Non-pigmented ciliary epithelial cell (primary cell): ENCODE measurements at regions not wholly inside any gene's neighbourhood (a gene's known extent, or its start where the extent isn't known, plus 50 kb on each side); places are given as distances from the start of the nearest gene placed in this dataset.
A peak's percentile ranks its signal among the peaks of the same experiment; 100 is the strongest.
"Not testable (repeated sequence)": the region's sequence is repeated elsewhere in the genome, so short reads cannot be mapped to it uniquely, and the experiment has no call there.

Experiments
- DNase-seq: peaks from one replicate; pipeline ENCODE4 v3.0.0-alpha.2; 2010; ENCODE audit warnings: low read depth

GRCh38 chr12:127469331-127469730 is 797.6 kb upstream of the TMEM132C start:
- no peak for DNase-seq

DNA sequence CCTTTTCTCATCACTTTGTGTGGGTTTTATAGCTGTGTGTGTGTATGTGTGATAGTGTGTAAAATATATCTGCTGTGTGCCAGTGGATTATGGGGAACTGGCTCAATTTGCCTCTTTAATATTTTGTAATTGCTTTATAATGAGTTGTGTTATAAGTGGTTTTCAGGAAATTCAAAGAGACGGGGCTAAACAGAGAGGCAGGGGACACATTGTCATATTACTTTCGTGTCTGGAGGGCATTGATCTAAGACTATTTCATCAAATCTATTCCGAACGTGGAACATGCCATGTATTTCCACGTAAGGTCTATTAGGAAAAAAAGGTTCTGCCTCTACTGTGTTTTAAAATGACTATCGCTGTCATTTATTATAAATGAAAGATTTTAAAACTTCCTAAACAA is 793.2 kb upstream of the TMEM132C start:
- no peak for DNase-seq

DNA sequence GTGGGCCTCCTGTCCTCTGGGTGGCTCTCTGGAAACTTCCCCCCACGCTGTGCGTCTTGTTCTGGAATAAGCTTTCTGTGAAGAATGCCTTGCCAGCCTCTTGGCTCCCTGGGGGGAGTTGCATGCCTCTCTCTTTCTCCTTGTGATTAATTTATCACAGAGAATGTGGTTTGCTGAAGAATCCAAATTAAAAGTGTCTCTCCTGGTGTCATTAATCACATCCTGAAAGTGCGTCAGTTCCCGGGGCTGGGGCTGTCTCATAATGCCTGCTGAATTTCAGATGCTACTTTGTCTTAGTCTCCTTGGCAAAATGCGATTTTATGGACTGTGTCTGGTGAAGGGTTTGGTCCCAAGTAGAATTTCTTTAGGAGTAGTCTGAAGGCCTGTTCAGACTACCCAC is 787.7 kb upstream of the TMEM132C start:
- DNase-seq: no peak

DNA sequence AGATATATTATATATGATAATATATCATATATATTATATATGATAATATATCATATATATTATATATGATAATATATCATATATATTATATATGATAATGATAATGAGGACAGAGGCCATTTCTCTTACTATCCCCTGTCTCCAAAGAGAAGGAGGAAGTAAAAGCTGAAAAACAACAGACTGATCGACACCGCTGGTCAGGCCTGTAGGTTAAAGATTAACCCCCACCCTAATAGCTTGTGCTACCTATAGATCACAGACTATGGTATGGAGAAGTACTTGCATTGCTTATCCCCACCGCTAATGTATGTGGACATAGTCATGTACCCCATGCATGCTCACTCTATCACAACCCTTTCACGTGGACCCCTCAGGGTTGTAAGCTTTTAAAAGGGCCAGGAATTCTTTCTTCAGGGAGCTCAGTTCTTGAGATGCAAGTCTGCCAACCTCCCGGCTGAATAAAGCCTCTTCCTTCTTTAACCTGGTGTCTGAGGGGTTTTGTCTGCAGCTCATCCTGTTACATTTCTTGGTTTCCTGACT is 786.1 kb upstream of the TMEM132C start:
- DNase-seq: no peak

DNA sequence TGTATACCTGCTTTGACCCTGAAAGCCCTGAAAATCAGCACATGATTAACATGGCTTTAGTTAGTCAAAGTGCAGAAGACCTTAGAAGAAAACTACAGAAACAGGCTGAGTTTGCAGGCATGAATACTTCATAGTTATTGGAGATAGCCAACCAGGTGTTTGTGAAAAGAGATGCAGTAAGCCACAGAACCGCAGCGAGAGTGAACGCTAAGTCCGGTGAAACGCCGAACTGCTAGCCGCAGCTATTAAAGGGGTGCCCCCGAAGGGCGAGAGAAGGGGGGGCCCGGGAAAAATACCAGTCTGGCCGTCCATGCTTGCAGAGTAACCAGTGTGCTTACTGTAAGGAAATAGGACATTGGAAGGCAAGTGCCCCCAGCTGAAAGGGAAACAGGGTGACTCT is 784.0 kb upstream of the TMEM132C start:
- DNase-seq: no peak

DNA sequence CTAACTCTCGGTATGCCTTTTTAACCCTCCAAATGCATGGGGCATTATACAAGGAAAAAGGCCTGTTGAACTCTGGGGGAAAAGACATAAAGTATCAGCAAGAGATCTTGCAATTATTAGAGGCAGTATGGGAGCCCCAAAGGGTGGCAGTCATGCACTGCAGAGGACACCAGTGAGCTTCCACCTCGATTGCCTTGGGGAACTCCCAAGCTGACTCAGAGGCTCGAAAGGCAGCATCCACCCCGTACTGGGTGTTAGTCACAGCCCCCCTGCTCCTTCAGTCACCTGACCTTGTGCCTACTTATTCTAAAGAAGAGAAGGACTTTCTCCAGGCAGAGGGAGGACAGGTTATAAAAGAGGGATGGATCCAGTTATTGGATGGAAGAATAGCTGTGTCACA is 781.4 kb upstream of the TMEM132C start:
- DNase-seq: peak; percentile 89

DNA sequence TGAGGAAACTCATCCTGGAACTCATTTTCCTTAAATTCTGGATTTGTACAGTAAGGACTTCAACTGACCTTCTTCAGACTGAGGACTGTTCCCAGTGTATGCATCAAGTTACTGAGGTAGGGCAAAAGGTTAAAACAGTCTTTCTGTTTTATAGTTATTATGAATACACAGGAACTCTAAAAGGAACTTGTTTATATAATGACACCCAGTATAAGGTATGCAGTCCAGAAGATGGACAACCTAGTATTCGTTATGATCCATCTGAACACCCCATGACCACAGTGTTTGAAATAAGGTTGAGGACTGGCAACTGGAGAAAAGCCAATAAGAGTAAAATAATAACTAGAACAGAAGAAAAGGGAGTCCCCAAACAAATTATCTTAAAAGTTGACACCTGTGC is 779.9 kb upstream of the TMEM132C start:
- DNase-seq: peak; percentile 6

- DNase-seq: no peak
Measured at GRCh38 chr12:127489061-127489460, 777.9 kb upstream of the TMEM132C start.

- DNase-seq: no peak
Measured at GRCh38 chr12:127494961-127495915, 771.7 kb upstream of the TMEM132C start.

- DNase-seq: no peak
Measured at GRCh38 chr12:127496255-127496654, 770.7 kb upstream of the TMEM132C start.

- no peak for DNase-seq
Measured at GRCh38 chr12:127500512-127501035, 766.4 kb upstream of the TMEM132C start.

DNA sequence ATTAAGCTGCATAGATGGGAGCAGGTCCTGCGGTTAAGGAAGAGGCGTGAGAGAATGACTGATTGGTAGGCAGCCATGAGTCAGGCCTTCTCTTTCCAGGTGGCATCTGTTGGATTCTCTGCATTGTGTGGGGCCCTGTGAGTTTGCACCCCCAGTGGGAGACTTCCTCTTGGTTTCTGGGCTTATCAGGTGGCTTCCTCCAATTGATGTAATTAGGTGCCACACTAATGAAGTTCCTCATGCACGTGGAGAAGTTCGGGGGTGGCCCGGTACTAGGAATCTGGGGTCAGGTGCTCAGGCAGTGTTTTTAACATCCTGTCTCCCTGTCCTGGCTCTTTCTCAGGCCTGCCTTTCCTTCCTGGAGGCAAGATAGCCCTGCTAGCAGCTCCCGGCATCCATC is 765.1 kb upstream of the TMEM132C start:
- no peak for DNase-seq

DNA sequence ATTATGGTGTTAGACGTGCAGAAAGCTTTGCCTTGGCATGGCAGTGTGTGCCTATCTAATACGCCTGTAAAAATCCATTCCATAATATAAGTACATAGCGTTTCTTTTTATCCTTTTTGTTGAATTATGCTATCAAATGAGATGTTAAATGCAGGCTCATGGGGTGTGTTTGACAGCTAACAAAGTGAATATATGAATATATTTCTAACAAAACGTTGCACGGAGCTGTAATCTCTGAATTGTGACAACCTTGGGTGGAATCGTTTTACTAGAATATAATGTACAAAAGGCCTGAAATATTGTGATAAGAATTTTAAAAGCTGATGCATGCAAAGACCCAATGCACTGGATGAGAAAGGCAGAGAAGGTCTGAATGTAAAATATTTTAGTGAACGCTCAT is 763.7 kb upstream of the TMEM132C start:
- no peak for DNase-seq

DNA sequence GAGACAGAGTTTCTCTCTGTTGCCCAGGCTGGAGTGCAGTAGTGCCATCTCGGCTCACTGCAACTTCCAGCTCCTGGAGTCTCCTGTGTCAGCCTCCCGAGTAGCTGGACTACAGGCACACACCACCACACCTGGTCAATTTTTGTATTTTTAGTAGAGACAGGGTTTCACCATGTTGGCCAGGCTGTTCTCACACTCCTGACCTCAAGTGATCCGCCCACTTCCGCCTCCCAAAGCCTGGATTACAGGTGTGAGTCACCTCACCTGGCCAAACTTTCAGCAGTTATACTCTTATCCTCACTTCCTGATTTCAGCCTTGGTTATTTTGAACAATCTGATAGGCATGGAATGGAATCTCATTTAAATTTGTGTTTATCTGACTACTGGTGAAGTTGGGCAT is 763.0 kb upstream of the TMEM132C start:
- DNase-seq: not testable (repeated sequence)

DNA sequence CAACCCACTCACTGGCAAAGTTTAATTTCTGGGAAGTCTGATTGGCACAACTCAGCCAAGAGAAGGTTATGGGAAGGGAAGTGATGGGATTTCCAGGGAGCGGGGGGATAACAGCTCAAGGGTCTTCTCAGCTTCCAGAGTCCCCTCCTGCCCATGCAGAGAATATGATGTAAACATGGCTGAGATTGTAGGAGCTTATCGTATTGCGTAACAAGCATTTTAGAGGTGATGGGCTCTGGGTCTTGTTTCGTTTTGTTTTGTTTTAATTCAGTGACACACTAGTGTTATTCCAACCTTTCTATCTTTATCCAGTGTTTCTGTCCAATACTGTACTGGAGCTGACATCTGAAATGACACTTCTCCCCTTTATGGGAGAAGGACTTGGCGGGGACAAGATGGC is 762.1 kb upstream of the TMEM132C start:
- no peak for DNase-seq

DNA sequence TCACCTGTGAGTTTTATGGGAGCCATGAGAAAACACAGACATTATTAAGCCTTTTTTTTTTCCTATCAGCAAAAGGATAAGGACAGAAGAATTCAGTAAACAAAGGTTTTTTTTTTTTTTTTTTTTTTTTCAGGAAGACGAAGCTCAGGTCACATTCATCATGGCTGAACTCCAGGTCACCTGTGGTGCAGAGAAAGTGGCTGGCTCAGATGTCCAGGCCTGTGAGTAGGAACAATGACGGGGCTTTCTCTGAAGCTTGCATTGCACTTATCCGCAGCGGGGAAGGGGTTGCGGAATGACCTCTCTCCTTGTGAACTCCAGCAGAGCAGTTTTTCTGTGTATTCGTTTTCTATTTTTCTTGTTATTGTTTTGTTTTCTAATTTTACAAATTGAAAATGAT is 759.6 kb upstream of the TMEM132C start:
- no peak for DNase-seq

DNA sequence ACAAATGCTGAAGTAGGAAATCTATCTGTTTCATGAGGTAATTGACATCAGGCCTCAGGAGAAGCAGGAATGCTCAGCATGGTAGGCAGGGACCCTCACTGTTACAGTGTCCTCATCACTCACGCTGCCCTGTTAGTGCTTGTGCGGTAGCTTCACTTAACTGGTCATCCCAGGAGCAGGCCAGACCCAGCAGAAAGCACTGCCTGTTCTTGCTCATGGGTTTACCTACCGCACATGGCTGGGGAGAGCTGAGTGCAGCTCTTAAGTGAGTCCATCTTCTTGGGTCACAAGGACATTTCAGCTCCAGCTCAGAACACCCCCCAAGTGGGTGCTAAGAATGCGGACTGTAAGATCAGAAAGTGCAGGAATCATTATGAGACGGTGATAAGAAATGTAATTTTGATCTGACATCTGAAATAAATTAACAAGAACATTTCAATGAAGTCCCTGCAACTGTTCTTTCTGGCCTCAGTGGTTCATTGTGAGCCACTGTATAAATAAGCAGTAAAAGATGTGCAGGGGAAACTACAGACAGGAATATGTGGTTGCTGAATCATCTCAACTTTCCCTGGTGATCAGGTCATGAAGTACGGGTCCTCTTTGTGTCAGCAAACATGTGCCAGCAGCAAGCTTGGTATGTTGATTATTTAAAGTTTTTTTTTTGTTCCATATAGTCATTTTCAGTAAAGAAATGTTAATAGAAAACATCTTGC is 757.7 kb upstream of the TMEM132C start:
- DNase-seq: peak; percentile 77

GRCh38 chr12:127515941-127516340 is 751.0 kb upstream of the TMEM132C start:
- peak; percentile 17 for DNase-seq

GRCh38 chr12:127516467-127516866 is 750.5 kb upstream of the TMEM132C start:
- peak; percentile 8 for DNase-seq

DNA sequence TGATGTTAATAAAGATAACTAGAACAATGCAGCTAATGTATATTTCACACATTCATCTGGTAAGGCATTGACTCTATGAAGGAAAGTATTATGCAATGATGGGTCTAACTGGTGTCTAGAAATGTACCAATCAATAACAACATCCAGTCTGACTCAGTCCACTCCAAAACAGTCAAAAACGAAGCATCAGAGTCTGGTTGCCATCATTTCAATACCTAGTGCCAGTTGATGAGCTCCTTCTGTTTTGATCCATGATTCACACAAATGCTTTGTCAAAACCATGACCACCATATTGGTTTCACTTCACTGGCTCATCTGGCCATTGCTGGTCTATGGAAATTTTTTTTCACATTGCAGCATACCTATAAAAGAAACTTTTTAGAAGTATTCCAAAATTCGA is 747.2 kb upstream of the TMEM132C start:
- DNase-seq: no peak

DNA sequence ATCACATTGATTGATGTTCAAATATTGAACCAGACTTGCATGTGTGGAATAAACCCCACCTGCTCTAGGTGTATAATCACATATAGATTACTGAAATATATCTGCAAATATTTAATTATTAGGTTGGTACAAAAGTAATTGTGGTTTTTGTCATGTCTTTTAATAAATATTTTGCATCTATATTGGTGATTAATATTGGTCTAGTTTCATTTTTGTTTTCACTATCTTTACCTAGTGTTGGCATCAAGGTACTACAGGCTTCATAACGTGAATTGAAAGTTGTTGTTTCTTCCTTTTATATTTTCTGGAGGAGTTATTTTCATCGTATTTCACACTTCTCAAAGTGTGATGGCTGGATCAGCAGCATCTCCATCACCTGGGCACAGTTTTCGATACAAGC is 740.0 kb upstream of the TMEM132C start:
- DNase-seq: no peak

- DNase-seq: no peak
Measured at GRCh38 chr12:127528551-127528950, 738.4 kb upstream of the TMEM132C start.

GRCh38 chr12:127531542-127531941 is 735.4 kb upstream of the TMEM132C start:
- DNase-seq: no peak
